ENCODE measurements at regions not wholly inside any gene's neighbourhood (a gene's known extent, or its start where the extent isn't known, plus 50 kb on each side); places are given as distances from the start of the nearest gene placed in this dataset.

GRCh38 chr10:55466806-55467504 lies 665.9 kb upstream of the PCDH15 start:
- intact Hi-C loops (cut with DNase I): no loop called here
- DNase-seq (ENCODE audit: low spot score): no peak

DNA sequence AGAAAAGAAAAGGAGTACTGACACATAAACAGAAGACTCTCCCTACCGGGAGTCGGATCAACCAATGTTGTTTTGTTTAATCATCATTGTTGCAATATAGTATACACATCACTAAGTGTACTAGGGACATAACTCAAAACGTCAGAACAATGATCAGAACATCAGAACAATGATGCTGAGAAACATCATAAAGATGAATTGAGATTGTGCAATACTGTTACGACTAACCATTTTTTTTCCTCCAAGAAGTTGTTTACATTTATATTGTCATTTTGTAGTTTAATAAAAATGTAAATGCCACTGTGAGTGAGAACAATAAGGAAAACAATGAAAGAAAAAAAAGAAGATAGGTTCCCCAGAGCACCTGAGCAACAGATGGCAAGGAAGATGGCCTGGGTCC lies 663.1 kb upstream of the PCDH15 start:
- intact Hi-C loops (cut with DNase I): no loop called here

GRCh38 chr10:55460008-55460407 lies 659.0 kb upstream of the PCDH15 start:
- no peak for DNase-seq (ENCODE audit: low spot score)
- intact Hi-C loops (cut with DNase I): no loop called here

More for the DNA sequence above, 663.1 kb upstream of the PCDH15 start:
- no peak for DNase-seq (ENCODE audit: low spot score)

- DNase-seq (ENCODE audit: low spot score): no peak
- intact Hi-C loops (cut with DNase I): no loop called here
Observed at GRCh38 chr10:55449981-55450380, 649.0 kb upstream of the PCDH15 start.

DNA sequence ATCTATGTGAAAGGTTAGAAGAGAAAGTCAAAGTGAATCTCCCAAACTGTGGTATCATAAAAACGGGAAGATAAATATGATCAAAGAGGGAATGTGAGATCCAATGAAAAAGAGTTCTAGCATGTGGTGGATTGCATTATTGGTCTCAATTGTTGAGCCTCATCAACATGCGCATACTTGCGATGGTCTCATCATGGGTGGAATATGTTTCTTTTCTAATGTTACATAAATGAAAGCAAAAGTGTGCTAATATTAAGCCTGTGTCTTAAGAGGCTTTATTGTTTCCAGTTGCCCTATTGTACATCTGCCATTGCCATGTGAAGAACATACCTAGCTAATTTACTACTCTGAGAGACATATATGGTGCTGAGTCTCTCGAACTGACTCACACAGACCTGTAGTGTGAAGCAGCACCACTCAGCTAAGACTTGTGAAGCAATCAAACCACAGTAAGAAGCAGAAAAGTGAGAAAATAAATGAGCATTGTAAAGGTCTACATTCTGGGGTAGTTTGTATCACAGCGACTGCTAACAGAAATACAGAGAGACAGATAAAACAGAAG lies 645.5 kb upstream of the PCDH15 start:
- no peak for DNase-seq (ENCODE audit: low spot score)
- intact Hi-C loops (cut with DNase I): no loop called here

DNA sequence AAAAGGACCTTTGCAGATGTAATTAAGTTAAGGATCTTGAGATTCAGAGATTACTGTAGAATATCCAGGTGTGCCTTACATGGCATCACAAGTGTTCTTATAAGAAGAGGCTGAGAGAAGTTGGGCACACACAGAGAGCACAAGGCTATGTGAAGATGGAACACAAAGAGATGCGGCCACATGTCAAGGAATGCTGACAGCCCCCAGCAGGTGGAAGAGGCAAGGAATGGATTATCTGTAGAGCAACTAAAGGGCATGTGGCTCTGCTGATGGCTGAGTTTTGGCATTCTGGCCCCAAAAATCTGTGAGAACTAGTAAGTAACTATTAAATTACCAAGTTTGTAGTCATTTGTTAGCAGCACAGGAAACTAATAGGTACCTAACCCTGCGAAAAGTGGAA lies 640.7 kb upstream of the PCDH15 start:
- DNase-seq (ENCODE audit: low spot score): no peak
- intact Hi-C loops (cut with DNase I): no loop called here

GRCh38 chr10:55426138-55426537 lies 625.1 kb upstream of the PCDH15 start:
- no peak for DNase-seq (ENCODE audit: low spot score)
- intact Hi-C loops (cut with DNase I): no loop called here

GRCh38 chr10:55410415-55410885 lies 609.4 kb upstream of the PCDH15 start:
- peak; percentile 15 for DNase-seq (ENCODE audit: low spot score)
- intact Hi-C loops (cut with DNase I): no loop called here

DNA sequence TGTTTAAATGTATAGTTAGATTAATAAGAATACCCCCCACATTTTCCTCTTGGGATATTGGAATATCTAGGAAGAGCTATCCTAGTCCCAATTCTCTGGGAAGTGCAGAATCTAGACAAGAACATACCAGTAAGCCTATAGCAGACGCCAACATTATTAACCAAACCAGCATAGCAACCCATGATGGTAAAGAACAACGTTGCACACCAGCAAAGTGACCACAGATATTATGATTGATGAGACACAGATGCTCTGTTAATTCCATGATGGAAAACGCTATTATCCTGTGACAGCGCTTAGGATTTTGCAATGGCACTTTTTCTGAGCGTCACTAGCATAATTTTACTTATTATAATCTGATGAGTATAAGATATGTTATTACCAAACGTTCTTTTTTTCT lies 603.1 kb upstream of the PCDH15 start:
- intact Hi-C loops (cut with DNase I): no loop called here
- DNase-seq (ENCODE audit: low spot score): no peak

GRCh38 chr10:55400075-55400849 lies 599.2 kb upstream of the PCDH15 start:
- no peak for DNase-seq (ENCODE audit: low spot score)
- intact Hi-C loops (cut with DNase I): no loop called here

- no peak for DNase-seq (ENCODE audit: low spot score)
- intact Hi-C loops (cut with DNase I): loop anchor here in 1 of 2 donors (5.0 kb wide), 1 partner anchor 189 kb away; no protein-coding TSS in a partner anchor
Observed at GRCh38 chr10:55398497-55398882, 597.5 kb upstream of the PCDH15 start.

DNA sequence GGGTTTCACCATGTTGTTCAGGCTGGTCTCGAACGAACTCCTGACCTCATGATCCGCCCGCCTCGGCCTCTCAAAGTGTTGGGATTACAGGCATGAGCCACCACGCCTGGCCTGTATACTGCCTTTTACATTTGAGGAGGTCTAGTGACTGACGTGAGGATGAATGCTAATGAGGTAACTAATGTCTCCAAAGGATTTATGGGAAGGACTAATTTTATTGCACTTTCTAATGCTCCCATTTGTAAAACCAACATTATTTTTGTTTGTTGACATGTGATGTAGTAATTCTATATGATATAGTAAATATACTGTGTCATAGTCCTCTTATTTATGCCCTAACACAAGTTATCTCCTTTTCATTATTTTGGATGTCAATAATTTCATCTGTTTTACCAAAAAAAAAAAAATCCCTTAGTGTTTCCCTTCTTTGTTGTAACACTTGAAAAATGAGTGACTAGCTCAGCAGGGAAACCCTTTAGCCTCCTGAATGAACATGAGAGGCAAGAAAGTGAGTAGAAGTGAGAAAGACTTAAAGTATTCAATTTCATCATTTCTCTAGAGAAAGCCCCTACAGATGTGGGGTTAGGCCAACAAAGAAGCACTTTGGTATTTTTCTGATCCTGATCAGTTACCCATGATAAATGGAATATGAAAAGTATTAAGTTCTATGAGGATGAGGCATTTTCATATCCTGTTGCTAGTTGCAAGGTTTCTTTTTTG lies 596.9 kb upstream of the PCDH15 start:
- intact Hi-C loops (cut with DNase I): loop anchor here in 1 of 2 donors (5.0 kb wide), 1 partner anchor 189 kb away; no protein-coding TSS in a partner anchor
- no peak for DNase-seq (ENCODE audit: low spot score)

GRCh38 chr10:55378196-55378595 lies 577.2 kb upstream of the PCDH15 start:
- intact Hi-C loops (cut with DNase I): loop anchor here in 1 of 2 donors (10.0 kb wide), 1 partner anchor 247 kb away; no protein-coding TSS in a partner anchor
- no peak for DNase-seq (ENCODE audit: low spot score)

DNA sequence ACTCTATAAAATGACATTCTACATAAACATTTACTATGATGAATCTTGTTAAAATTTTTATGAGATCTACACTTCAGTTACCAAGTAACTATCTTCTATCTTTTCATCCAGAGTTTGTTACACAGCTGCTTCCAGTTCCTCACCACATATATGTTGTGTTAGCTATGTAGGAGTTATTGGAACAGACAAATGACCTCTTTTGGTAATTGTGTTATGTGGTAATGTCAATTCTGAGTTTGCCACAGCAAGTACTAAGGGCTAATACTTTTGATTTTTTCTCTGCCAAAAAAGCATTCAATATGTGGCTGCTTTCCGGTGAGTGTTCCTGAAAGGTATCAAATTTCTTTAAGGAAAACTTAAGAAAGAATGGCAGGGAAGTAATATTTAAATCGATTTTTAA lies 573.9 kb upstream of the PCDH15 start:
- no peak for DNase-seq (ENCODE audit: low spot score)
- intact Hi-C loops (cut with DNase I): loop anchor here in 1 of 2 donors (10.0 kb wide), 1 partner anchor 250 kb away; no protein-coding TSS in a partner anchor

GRCh38 chr10:55374060-55374459 lies 573.0 kb upstream of the PCDH15 start:
- DNase-seq (ENCODE audit: low spot score): no peak
- intact Hi-C loops (cut with DNase I): loop anchor here in 1 of 2 donors (10.0 kb wide), 1 partner anchor 251 kb away; no protein-coding TSS in a partner anchor

- intact Hi-C loops (cut with DNase I): loop anchor here in 1 of 2 donors (10.0 kb wide), 1 partner anchor 255 kb away; no protein-coding TSS in a partner anchor
- DNase-seq (ENCODE audit: low spot score): no peak
Observed at GRCh38 chr10:55369670-55370420, 568.8 kb upstream of the PCDH15 start.

GRCh38 chr10:55368467-55368866 lies 567.4 kb upstream of the PCDH15 start:
- intact Hi-C loops (cut with DNase I): no loop called here
- DNase-seq (ENCODE audit: low spot score): no peak

DNA sequence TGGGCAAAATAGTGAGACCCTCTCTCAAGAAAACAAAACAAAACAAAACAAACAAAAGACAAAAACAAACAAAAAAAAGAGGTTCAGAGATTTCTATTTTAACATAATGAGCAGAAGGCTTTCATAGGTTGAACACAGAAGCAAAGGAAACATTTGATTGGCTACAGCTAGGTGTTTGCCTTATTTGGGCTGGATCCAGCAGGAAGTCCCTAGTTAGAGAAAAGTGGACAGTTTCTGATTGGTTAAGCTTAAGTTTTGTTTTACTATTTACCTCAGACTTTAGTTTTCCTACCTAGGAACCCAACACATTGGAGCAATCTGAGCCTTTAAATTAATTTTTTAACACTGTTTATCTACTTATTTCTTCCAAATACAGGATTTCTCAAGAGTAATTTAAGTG lies 566.5 kb upstream of the PCDH15 start:
- no peak for DNase-seq (ENCODE audit: low spot score)
- intact Hi-C loops (cut with DNase I): no loop called here

DNA sequence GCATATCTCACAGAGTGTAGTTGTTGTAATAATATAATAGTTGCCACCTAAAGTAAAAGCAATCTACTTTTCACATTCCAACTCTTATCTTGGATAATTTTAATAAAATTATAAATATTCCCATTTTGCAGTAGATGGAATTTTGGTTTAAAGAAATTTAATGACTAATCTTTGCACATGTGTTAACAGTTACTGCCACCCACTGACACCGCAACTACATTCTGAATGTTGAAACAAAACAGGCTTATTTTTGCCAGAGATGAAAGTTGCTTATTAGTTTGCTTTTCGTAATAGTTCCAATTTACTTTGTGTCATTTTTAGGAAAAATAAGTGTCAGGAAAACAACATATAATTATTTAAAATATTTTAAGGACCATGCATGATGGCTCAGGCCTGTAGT lies 557.5 kb upstream of the PCDH15 start:
- intact Hi-C loops (cut with DNase I): no loop called here
- DNase-seq (ENCODE audit: low spot score): no peak

Measured in posterior vena cava (tissue), 2 donors.